Activated CD4-positive, alpha-beta T cell treated with anti-CD3 and anti-CD28 coated beads, Interleukin-2, amount 10 ng/mL, durations not matched to agents 7 days and 5 days (primary cell): ENCODE measurements at regions not wholly inside any gene's neighbourhood (a gene's known extent, or its start where the extent isn't known, plus 50 kb on each side); places are given as distances from the start of the nearest gene placed in this dataset.

Experiments used
- CTCF ChIA-PET: fragments of 350-600 bp; sonication (Branson Sonifier 250); formaldehyde crosslinking; loops from one replicate; lab custom pipeline; 2021; ENCODE audit warnings: antibody characterized with exemption; lab: Charles Lee
- POLR2A ChIA-PET: fragments of 350-600 bp; sonication (Branson Sonifier 250); formaldehyde crosslinking; loops from one replicate; lab custom pipeline; 2021; ENCODE audit warnings: antibody characterized with exemption; lab: Charles Lee
- DNase-seq: peaks from one replicate; pipeline ENCODE4 v3.0.0-alpha.2; 2020
- H3K27ac Mint-ChIP-seq: one replicate; pipeline ENCODE4 v1.8.0; 2021; ENCODE audit warnings: mild to moderate bottlenecking, moderate library complexity, mixed read lengths
- H3K27me3 Mint-ChIP-seq: one replicate; pipeline ENCODE4 v1.8.0; 2021; ENCODE audit warnings: mixed read lengths
- H3K36me3 Mint-ChIP-seq: one replicate; pipeline ENCODE4 v1.8.0; 2021; ENCODE audit warnings: low read depth, mixed read lengths
- H3K4me1 Mint-ChIP-seq: one replicate; pipeline ENCODE4 v1.8.0; 2021; ENCODE audit warnings: mixed read lengths
- H3K4me3 Mint-ChIP-seq: one replicate; pipeline ENCODE4 v1.8.0; 2021; ENCODE audit warnings: mild to moderate bottlenecking, moderate library complexity, mixed read lengths
- H3K9me3 Mint-ChIP-seq: one replicate; pipeline ENCODE4 v1.8.0; 2021; ENCODE audit warnings: mixed read lengths

DNA sequence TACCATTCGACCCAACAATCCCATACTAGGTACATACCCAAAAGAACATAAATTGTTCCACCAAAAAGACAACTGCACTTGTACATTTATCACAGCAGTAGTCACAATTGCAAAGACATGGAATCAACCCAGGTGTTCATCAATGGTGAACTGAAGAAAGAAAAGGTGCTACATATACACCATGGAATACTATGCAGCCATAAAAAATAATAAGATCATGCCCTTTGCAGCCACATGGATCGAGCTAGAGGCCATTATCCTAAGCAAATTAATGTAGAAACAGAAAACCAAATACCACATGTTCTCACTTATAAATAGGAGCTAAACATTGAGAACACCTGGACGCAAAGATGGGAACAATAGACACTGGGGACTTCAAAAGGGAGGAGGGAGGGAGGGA lies 79.3 kb upstream of the NEBL start:
- Mint-ChIP-seq H3K27ac (no peak overlapping the region), H3K27me3 (no peaks in the 10 kb centered on the region), H3K4me1 (no peaks in the 10 kb centered on the region), H3K9me3 (no peaks in the 10 kb centered on the region), H3K36me3 (no peaks in the 10 kb centered on the region), H3K4me3 (no peak overlapping the region)
- no peak for DNase-seq
- POLR2A ChIA-PET: no interaction called here
- CTCF ChIA-PET: interaction anchor here (0.7 kb wide), 2 partner anchors 116 to 1180 kb away, joined by 3 to 4 read pairs; no protein-coding TSS in a partner anchor

DNA sequence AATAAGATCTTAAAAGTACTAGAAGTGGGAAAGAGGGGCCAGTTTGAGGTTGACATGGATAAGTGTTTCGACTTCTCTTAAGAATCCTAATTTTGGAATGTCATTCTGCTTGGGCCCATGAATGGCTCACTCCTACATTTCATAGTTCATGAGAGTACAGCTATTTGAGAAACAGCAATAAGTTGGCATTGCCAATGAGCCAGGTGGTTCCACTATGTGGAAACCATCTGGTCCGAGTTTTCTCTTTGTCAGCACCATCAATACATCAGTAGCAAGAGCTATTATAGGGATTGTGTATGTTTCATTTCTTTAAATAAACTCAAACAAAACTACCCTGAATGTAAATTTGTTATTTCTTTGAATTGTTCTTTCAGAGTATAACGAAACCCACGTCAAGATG lies 78.1 kb upstream of the NEBL start:
- Mint-ChIP-seq H3K4me1 (no peaks in the 10 kb centered on the region), H3K27ac (no peak overlapping the region), H3K27me3 (no peaks in the 10 kb centered on the region), H3K9me3 (no peaks in the 10 kb centered on the region), H3K36me3 (no peaks in the 10 kb centered on the region), H3K4me3 (no peak overlapping the region)
- CTCF ChIA-PET: no interaction called here
- DNase-seq: no peak
- POLR2A ChIA-PET: no interaction called here

- H3K36me3 Mint-ChIP-seq: no peaks in the 10 kb centered on the region
- H3K9me3 Mint-ChIP-seq: no peaks in the 10 kb centered on the region
- no peak overlapping the region for H3K27ac Mint-ChIP-seq
- no peak overlapping the region for H3K4me3 Mint-ChIP-seq
- no peak for DNase-seq
- H3K4me1 Mint-ChIP-seq: no peaks in the 10 kb centered on the region
- no peaks in the 10 kb centered on the region for H3K27me3 Mint-ChIP-seq
- CTCF ChIA-PET: no interaction called here
- POLR2A ChIA-PET: no interaction called here
These were observed 75.8 kb upstream of the NEBL start for GRCh38 chr10:20972925-20973324.

GRCh38 chr10:20971901-20972300 lies 74.8 kb upstream of the NEBL start:
- Mint-ChIP-seq H3K4me1 (no peaks in the 10 kb centered on the region), H3K36me3 (no peaks in the 10 kb centered on the region), H3K27ac (no peak overlapping the region), H3K9me3 (no peaks in the 10 kb centered on the region), H3K27me3 (no peaks in the 10 kb centered on the region), H3K4me3 (no peak overlapping the region)
- CTCF ChIA-PET: no interaction called here
- POLR2A ChIA-PET: no interaction called here
- DNase-seq: no peak

GRCh38 chr10:20970708-20971107 lies 73.6 kb upstream of the NEBL start:
- CTCF ChIA-PET: no interaction called here
- H3K9me3 Mint-ChIP-seq: no peaks in the 10 kb centered on the region
- H3K4me1 Mint-ChIP-seq: no peaks in the 10 kb centered on the region
- no peak for DNase-seq
- POLR2A ChIA-PET: no interaction called here
- H3K4me3 Mint-ChIP-seq: no peak overlapping the region
- no peaks in the 10 kb centered on the region for H3K27me3 Mint-ChIP-seq
- H3K36me3 Mint-ChIP-seq: no peaks in the 10 kb centered on the region
- H3K27ac Mint-ChIP-seq: no peak overlapping the region

- ChIA-PET POLR2A (no interaction called here), CTCF (no interaction called here)
- Mint-ChIP-seq H3K4me3 (no peak overlapping the region), H3K9me3 (no peaks in the 10 kb centered on the region), H3K27ac (no peak overlapping the region), H3K4me1 (no peaks in the 10 kb centered on the region), H3K36me3 (no peaks in the 10 kb centered on the region), H3K27me3 (no peaks in the 10 kb centered on the region)
- DNase-seq: no peak
These were observed 72.9 kb upstream of the NEBL start for GRCh38 chr10:20970044-20970443.

DNA sequence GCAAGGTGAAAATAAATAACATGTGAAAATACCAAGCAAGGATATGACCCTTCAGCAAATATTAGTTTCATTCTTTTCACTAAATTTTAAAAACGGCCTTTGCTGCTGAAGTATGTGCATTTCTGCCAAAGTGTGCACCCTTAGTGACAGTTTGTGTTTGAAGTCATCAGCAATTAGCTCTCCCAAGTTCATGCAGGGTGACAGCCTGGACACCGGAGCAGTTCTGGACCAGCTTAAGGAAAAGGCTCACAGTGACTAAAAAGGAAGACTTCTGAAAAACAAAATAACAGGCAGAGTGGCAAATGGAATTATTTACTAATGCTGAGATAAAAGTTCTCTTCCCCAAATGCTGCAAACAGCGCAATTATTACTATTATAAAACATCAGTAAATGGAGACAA lies 69.3 kb upstream of the NEBL start:
- H3K27ac Mint-ChIP-seq: no peak overlapping the region
- ChIA-PET CTCF (no interaction called here), POLR2A (no interaction called here)
- no peaks in the 10 kb centered on the region for H3K27me3 Mint-ChIP-seq
- no peak overlapping the region for H3K4me3 Mint-ChIP-seq
- H3K36me3 Mint-ChIP-seq: no peaks in the 10 kb centered on the region
- no peaks in the 10 kb centered on the region for H3K9me3 Mint-ChIP-seq
- DNase-seq: no peak
- H3K4me1 Mint-ChIP-seq: no peaks in the 10 kb centered on the region

DNA sequence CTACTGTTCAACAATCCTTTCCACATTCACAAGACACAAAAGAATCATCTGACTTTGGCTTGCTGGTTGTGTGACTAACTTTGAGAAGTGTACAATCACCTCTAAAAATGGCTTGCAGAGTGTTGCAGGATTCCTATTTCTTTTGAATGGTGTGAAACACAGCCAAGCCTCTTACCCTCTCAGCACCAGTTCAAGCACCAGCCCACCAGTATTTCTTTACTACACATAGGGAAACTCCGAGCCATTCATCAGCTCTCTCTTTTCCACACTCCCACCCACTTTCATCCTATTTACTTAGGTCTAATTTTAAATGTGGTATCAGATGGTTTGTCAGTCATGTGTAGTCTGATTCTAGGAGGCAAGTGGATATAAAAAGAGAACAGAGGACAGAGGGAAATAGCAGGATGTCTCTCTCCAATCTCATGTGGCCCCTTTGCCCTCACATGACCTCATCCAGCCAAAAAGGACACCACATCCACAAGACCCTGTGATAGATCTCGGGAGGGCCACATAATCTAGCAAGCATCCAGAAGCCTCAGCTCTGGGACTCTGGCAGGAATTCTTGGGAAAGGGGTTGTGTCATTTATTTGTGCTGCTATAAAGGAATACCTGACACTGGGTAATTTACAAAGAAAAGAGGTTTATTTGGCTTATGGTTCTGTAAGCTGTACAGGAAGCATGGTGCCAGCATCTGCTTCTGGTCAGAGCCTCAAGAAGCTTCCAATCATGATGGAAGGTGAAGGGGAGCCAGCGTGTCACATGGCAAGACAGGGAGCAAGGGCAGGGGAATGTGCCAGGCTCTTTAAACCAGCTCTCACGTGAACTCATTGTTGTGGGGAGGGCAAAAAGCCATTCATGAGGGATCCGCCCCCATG lies 66.8 kb upstream of the NEBL start:
- DNase-seq: no peak
- no peak overlapping the region for H3K4me3 Mint-ChIP-seq
- no peaks in the 10 kb centered on the region for H3K27me3 Mint-ChIP-seq
- no peak overlapping the region for H3K27ac Mint-ChIP-seq
- H3K9me3 Mint-ChIP-seq: no peaks in the 10 kb centered on the region
- ChIA-PET CTCF (no interaction called here), POLR2A (no interaction called here)
- no peaks in the 10 kb centered on the region for H3K36me3 Mint-ChIP-seq
- H3K4me1 Mint-ChIP-seq: no peaks in the 10 kb centered on the region

DNA sequence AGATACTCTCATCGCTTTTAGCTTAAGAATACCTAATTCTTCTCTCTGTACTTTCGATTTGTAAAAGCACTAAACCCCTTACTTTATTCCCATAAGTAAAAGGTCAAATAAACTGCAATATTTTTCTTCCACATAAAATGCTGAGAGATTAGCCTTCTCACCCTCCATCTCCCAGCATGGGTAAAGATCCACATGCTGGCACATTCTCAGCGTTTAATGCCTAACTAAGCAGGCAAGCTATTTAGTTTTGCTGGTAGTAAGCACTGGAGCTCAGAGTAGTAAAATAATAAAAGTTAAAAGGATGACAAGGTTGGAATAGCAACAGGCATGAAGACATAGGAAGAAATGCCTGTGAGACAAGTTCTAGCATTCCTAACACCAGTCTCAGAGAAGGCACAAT lies 65.9 kb upstream of the NEBL start:
- Mint-ChIP-seq H3K27ac (no peak overlapping the region), H3K4me1 (no peaks in the 10 kb centered on the region), H3K27me3 (no peaks in the 10 kb centered on the region), H3K4me3 (no peak overlapping the region), H3K36me3 (no peaks in the 10 kb centered on the region), H3K9me3 (no peaks in the 10 kb centered on the region)
- no peak for DNase-seq
- POLR2A ChIA-PET: no interaction called here
- CTCF ChIA-PET: no interaction called here

DNA sequence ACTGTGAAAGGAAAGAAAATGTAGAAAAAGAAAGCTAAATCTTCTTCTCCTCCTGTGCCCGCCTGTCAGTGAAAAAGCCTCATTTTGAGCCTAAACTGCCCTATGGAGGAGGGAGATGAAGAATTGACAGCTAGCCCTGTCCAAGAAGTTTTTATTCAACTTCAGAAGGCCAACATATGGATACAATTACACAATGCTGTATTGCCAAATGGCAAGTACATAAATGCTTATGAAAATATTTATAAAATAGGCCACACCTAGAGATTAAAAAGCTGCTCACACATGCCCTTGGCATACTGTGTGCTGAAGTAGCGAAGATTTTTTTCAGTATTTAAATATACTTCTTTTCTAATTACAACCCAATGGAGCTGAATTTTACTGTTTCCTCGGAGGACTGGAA lies 65.1 kb upstream of the NEBL start:
- no peaks in the 10 kb centered on the region for H3K9me3 Mint-ChIP-seq
- H3K4me3 Mint-ChIP-seq: no peak overlapping the region
- H3K27me3 Mint-ChIP-seq: no peaks in the 10 kb centered on the region
- CTCF ChIA-PET: no interaction called here
- POLR2A ChIA-PET: interaction anchor here (0.6 kb wide), 1 partner anchor 291 kb away, joined by 7 read pairs; no protein-coding TSS in a partner anchor
- no peaks in the 10 kb centered on the region for H3K4me1 Mint-ChIP-seq
- no peaks in the 10 kb centered on the region for H3K36me3 Mint-ChIP-seq
- no peak for DNase-seq
- no peak overlapping the region for H3K27ac Mint-ChIP-seq

DNA sequence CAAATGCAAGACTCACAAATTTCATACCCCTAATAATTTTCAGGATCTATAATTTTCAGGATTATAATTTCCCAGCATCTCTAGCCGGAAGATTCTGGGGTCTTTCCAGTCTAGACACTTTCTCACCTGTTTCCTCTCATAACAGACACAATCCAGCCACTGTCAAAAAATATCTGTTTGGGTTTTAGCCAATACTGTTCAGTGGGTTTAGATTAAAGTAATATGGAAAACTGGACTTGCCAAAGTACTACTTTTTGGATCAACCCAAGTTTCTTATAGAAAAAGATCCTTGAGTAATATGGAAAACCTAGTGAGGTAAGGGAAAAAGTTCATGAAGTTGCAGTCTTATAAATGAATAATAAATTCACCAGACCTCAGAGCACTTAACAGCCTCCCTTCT lies 62.1 kb upstream of the NEBL start:
- H3K27me3 Mint-ChIP-seq: no peaks in the 10 kb centered on the region
- CTCF ChIA-PET: no interaction called here

DNA sequence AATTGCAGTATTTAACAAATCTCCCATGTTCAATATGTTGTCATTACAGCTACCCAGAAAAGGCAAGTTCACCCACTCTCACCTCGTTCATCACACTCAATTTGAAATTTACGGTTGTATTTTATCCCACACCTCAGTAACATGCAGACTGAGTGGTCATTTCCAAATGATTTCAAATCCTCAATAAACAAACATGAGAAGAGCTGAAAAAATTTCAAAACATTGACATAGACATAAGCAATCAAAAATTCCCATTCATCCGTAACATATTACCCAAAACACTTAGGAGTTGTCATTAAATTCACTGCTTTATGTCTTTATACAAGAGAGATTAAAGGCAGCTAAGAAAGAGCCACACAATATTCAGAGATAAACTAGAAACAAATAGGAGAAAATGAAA lies 61.7 kb upstream of the NEBL start:
- no peaks in the 10 kb centered on the region for H3K36me3 Mint-ChIP-seq
- ChIA-PET POLR2A (no interaction called here), CTCF (no interaction called here)
- no peaks in the 10 kb centered on the region for H3K27me3 Mint-ChIP-seq
- DNase-seq: no peak
- no peak overlapping the region for H3K27ac Mint-ChIP-seq
- no peak overlapping the region for H3K4me3 Mint-ChIP-seq
- no peaks in the 10 kb centered on the region for H3K4me1 Mint-ChIP-seq
- no peaks in the 10 kb centered on the region for H3K9me3 Mint-ChIP-seq

More for the DNA sequence above, 62.1 kb upstream of the NEBL start:
- Mint-ChIP-seq H3K9me3 (no peaks in the 10 kb centered on the region), H3K4me3 (no peak overlapping the region), H3K36me3 (no peaks in the 10 kb centered on the region), H3K4me1 (no peaks in the 10 kb centered on the region), H3K27ac (no peak overlapping the region)
- POLR2A ChIA-PET: no interaction called here
- DNase-seq: no peak

- ChIA-PET POLR2A (no interaction called here), CTCF (no interaction called here)
- no peak for DNase-seq
These were observed 61.1 kb upstream of the NEBL start for GRCh38 chr10:20958225-20958624.

DNA sequence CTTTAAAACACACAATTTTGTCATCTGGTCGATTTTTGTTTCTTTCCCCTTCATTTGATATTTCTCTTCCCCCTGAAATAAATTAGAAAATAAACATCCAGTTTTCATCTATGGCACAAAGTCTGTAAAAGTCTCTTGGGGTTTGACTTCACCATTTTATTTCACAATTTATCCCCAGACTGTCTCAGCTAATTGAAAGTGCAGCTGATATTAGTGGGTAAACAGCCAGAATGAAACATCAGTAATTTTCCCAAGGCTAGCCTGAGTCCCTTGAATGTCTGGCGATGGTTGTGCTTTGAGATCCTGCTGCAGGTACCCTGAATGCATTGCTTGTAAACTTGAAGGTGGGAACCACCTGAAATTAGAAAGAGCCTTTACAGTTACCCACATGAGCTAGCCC lies 60.6 kb upstream of the NEBL start:
- ChIA-PET POLR2A (no interaction called here), CTCF (no interaction called here)
- Mint-ChIP-seq H3K4me3 (no peak overlapping the region), H3K36me3 (no peaks in the 10 kb centered on the region), H3K27me3 (no peaks in the 10 kb centered on the region), H3K9me3 (no peaks in the 10 kb centered on the region), H3K27ac (no peak overlapping the region), H3K4me1 (no peaks in the 10 kb centered on the region)
- DNase-seq: no peak

More at GRCh38 chr10:20958225-20958624, 61.1 kb upstream of the NEBL start:
- H3K4me1 Mint-ChIP-seq: no peaks in the 10 kb centered on the region
- no peaks in the 10 kb centered on the region for H3K9me3 Mint-ChIP-seq
- no peaks in the 10 kb centered on the region for H3K27me3 Mint-ChIP-seq
- H3K27ac Mint-ChIP-seq: no peak overlapping the region
- H3K36me3 Mint-ChIP-seq: no peaks in the 10 kb centered on the region
- no peak overlapping the region for H3K4me3 Mint-ChIP-seq
